ENCODE measurements at regions not wholly inside any gene's neighbourhood (a gene's known extent, or its start where the extent isn't known, plus 50 kb on each side); places are given as distances from the start of the nearest gene placed in this dataset.

- no peaks in the 10 kb centered on the region for H3K27me3 ChIP-seq (ENCODE audit: control insufficient read depth in 2 of 2, insufficient read depth in 2 of 2, low read length in 2 of 2)
- H3K36me3 Mint-ChIP-seq = no peaks in the 10 kb centered on the region
- no peaks in the 10 kb centered on the region for H3K79me2 ChIP-seq (ENCODE audit: insufficient read depth, low read length)
- DNase-seq = no peak
- no peaks in the 10 kb centered on the region for H3K36me3 ChIP-seq (replicated peaks in 1 of 2; ENCODE audit: control insufficient read depth in 1 of 2, insufficient read depth in 2 of 2, low read length in 2 of 2)
- no peak overlapping the region for H3K4me2 ChIP-seq (replicated peaks; ENCODE audit: extremely low read depth, low read length, poor library complexity, severe bottlenecking)
- no peaks in the 10 kb centered on the region for H3K27me3 Mint-ChIP-seq (ENCODE audit: low read depth in 3 of 3)
- WGBS (ENCODE audit: insufficient coverage) = 75% methylated on average over 1 of the region's 3 CpGs
- H3K4me1 Mint-ChIP-seq = no peaks in the 10 kb centered on the region
- H3K9me3 Mint-ChIP-seq = peaks cover 0 to 3% (median 0%) of the 10 kb centered on the region in 7 donors
- no peaks in the 10 kb centered on the region for H3K4me1 ChIP-seq (ENCODE audit: control insufficient read depth in 1 of 2, insufficient read depth in 2 of 2, low read length in 2 of 2)
- no peak overlapping the region for H3K9ac ChIP-seq (ENCODE audit: insufficient read depth, low read length, poor library complexity, severe bottlenecking)
- TF ChIP-seq CTCF (IDR thresholded peaks at IDR 0.05) = no peak
- no peak overlapping the region for H3K4me3 Mint-ChIP-seq
- no peaks in the 10 kb centered on the region for H3K9me3 ChIP-seq (replicated peaks in 1 of 2; ENCODE audit: control insufficient read depth in 1 of 2, insufficient read depth in 1 of 2, low read length in 2 of 2)
- intact Hi-C loops (cut with micrococcal nuclease) = no loop called here
- H3K27ac ChIP-seq (ENCODE audit: low read depth in 1 of 2, low read length in 2 of 2) = no peak overlapping the region
- H4K20me1 ChIP-seq (ENCODE audit: insufficient read depth, low read length) = no peaks in the 10 kb centered on the region
- H3K27ac Mint-ChIP-seq = no peak overlapping the region
- H2AFZ ChIP-seq (ENCODE audit: insufficient read depth, low read depth, low read length, poor library complexity, severe bottlenecking) = no peak overlapping the region
- H3K4me3 ChIP-seq (replicated peaks in 1 of 3; ENCODE audit: low read depth in 2 of 3, low read length in 3 of 3) = no peak overlapping the region
Measured at GRCh38 chr20:39691151-39691862, 729.2 kb downstream of the DHX35 start.

GRCh38 chr20:39676857-39677391 lies 714.8 kb downstream of the DHX35 start:
- intact Hi-C loops (cut with micrococcal nuclease) = no loop called here
- no peak overlapping the region for H2AFZ ChIP-seq (ENCODE audit: insufficient read depth, low read depth, low read length, poor library complexity, severe bottlenecking)
- H3K4me2 ChIP-seq (replicated peaks; ENCODE audit: extremely low read depth, low read length, poor library complexity, severe bottlenecking) = no peak overlapping the region
- H3K4me1 ChIP-seq (ENCODE audit: control insufficient read depth in 1 of 2, insufficient read depth in 2 of 2, low read length in 2 of 2) = no peaks in the 10 kb centered on the region
- peaks cover 0 to 9% of the 10 kb centered on the region in 2 donors for H3K9me3 ChIP-seq (replicated peaks in 1 of 2; ENCODE audit: control insufficient read depth in 1 of 2, insufficient read depth in 1 of 2, low read length in 2 of 2)
- Mint-ChIP-seq H3K36me3 (no peaks in the 10 kb centered on the region), H3K4me3 (no peak overlapping the region), H3K9me3 (peaks cover 0 to 11% (median 4%) of the 10 kb centered on the region in 7 donors), H3K4me1 (no peaks in the 10 kb centered on the region), H3K27ac (no peak overlapping the region), H3K27me3 (ENCODE audit: low read depth in 3 of 3) (no peaks in the 10 kb centered on the region)
- no peak overlapping the region for H3K4me3 ChIP-seq (replicated peaks in 1 of 3; ENCODE audit: low read depth in 2 of 3, low read length in 3 of 3)
- TF ChIP-seq CTCF (IDR thresholded peaks at IDR 0.05) = no peak
- H3K79me2 ChIP-seq (ENCODE audit: insufficient read depth, low read length) = no peaks in the 10 kb centered on the region
- H3K27me3 ChIP-seq (ENCODE audit: control insufficient read depth in 2 of 2, insufficient read depth in 2 of 2, low read length in 2 of 2) = no peaks in the 10 kb centered on the region
- WGBS (ENCODE audit: insufficient coverage) = 94% methylated on average over 2 of the region's 5 CpGs
- H3K9ac ChIP-seq (ENCODE audit: insufficient read depth, low read length, poor library complexity, severe bottlenecking) = no peak overlapping the region
- H4K20me1 ChIP-seq (ENCODE audit: insufficient read depth, low read length) = no peaks in the 10 kb centered on the region
- DNase-seq = no peak
- H3K36me3 ChIP-seq (replicated peaks in 1 of 2; ENCODE audit: control insufficient read depth in 1 of 2, insufficient read depth in 2 of 2, low read length in 2 of 2) = no peaks in the 10 kb centered on the region
- H3K27ac ChIP-seq (ENCODE audit: low read depth in 1 of 2, low read length in 2 of 2) = no peak overlapping the region
